ENCODE measurements at regions not wholly inside any gene's neighbourhood (a gene's known extent, or its start where the extent isn't known, plus 50 kb on each side); places are given as distances from the start of the nearest gene placed in this dataset.

DNA sequence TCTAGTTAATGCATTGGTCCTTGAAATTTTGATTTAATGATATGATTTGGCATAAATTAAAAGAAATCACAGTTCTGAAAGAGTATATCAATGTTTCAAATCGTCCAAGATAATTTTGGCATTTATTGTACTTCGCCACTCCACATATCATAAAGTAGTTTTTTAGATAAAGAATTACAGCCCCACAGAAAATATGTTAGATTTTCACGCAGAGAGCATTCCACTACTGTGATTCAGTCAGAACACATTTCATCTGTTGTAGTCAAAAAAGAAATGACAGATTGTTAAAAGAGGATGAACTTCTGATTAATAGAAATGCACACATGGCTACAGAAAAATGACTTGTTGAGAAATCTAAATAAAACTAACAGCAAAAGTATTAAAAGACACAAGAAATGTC, 1063.5 kb upstream of the LRRN3 start:
- intact Hi-C loops (cut with DNase I), result no loop called here
- DNase-seq, result no peak
- Histone ChIP-seq H3K27me3 (ENCODE audit: control insufficient read depth, insufficient read depth, low read length) (no peaks in the 10 kb centered on the region), H3K4me3 (ENCODE audit: low read length in 3 of 3) (no peak overlapping the region), H3K4me1 (ENCODE audit: control insufficient read depth in 2 of 3, insufficient read depth in 2 of 3, low read depth in 1 of 3, low read length in 3 of 3) (no peaks in the 10 kb centered on the region), H3K27ac (ENCODE audit: low read depth in 2 of 2, low read length in 2 of 2) (no peak overlapping the region), H3K36me3 (ENCODE audit: control insufficient read depth in 2 of 3, insufficient read depth in 3 of 3, low read length in 3 of 3) (no peaks in the 10 kb centered on the region), H3K9me3 (ENCODE audit: control insufficient read depth in 2 of 3, insufficient read depth in 1 of 3, low read length in 3 of 3) (no peaks in the 10 kb centered on the region), H3K9ac (ENCODE audit: low read length in 3 of 3) (no peak overlapping the region)
- TF ChIP-seq, protein P1, sequence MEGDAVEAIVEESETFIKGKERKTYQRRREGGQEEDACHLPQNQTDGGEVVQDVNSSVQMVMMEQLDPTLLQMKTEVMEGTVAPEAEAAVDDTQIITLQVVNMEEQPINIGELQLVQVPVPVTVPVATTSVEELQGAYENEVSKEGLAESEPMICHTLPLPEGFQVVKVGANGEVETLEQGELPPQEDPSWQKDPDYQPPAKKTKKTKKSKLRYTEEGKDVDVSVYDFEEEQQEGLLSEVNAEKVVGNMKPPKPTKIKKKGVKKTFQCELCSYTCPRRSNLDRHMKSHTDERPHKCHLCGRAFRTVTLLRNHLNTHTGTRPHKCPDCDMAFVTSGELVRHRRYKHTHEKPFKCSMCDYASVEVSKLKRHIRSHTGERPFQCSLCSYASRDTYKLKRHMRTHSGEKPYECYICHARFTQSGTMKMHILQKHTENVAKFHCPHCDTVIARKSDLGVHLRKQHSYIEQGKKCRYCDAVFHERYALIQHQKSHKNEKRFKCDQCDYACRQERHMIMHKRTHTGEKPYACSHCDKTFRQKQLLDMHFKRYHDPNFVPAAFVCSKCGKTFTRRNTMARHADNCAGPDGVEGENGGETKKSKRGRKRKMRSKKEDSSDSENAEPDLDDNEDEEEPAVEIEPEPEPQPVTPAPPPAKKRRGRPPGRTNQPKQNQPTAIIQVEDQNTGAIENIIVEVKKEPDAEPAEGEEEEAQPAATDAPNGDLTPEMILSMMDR (IDR thresholded peaks at IDR 0.05; ENCODE audit: borderline replicate concordance, extremely low read depth, insufficient read depth), result no peak
- FAIRE-seq, result no peak

DNA sequence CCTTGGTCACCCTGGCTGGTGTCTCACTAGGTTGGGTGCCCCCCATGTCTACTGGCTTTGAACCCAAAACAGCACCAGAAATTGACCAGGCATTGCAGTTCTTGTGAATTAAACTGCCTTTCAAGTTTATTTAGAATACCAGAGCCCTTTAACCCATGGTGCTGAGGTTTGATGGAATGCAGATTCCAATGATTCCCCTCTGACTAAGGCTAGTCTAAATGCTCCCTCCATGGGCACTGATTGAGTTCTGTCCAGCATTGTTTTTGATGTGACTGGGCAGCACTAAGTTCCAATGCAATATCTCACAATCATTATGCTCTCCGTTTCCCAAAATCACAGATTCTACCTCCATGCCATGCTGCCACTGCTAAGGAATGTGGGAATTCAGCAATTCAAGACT, 1047.4 kb upstream of the LRRN3 start:
- intact Hi-C loops (cut with DNase I), result no loop called here
- DNase-seq (no peak), FAIRE-seq (no peak)

GRCh38 chr7:110050785-110051184, 1040.1 kb upstream of the LRRN3 start:
- Histone ChIP-seq H3K4me3 (ENCODE audit: low read length in 3 of 3) (no peak overlapping the region), H3K9me3 (ENCODE audit: control insufficient read depth in 2 of 3, insufficient read depth in 1 of 3, low read length in 3 of 3) (no peaks in the 10 kb centered on the region), H3K27me3 (ENCODE audit: control insufficient read depth, insufficient read depth, low read length) (no peaks in the 10 kb centered on the region), H3K36me3 (ENCODE audit: control insufficient read depth in 2 of 3, insufficient read depth in 3 of 3, low read length in 3 of 3) (no peaks in the 10 kb centered on the region), H3K4me1 (ENCODE audit: control insufficient read depth in 2 of 3, insufficient read depth in 2 of 3, low read depth in 1 of 3, low read length in 3 of 3) (no peaks in the 10 kb centered on the region), H3K27ac (ENCODE audit: low read depth in 2 of 2, low read length in 2 of 2) (no peak overlapping the region), H3K9ac (ENCODE audit: low read length in 3 of 3) (no peak overlapping the region)
- intact Hi-C loops (cut with DNase I), result no loop called here
- FAIRE-seq (no peak), DNase-seq (no peak)
- TF ChIP-seq, protein P1 (IDR thresholded peaks at IDR 0.05; ENCODE audit: borderline replicate concordance, extremely low read depth, insufficient read depth), result no peak

More for the DNA sequence above, 1047.4 kb upstream of the LRRN3 start:
- TF ChIP-seq, protein P1 (IDR thresholded peaks at IDR 0.05; ENCODE audit: borderline replicate concordance, extremely low read depth, insufficient read depth), result no peak
- Histone ChIP-seq H3K4me1 (ENCODE audit: control insufficient read depth in 2 of 3, insufficient read depth in 2 of 3, low read depth in 1 of 3, low read length in 3 of 3) (no peaks in the 10 kb centered on the region), H3K9me3 (ENCODE audit: control insufficient read depth in 2 of 3, insufficient read depth in 1 of 3, low read length in 3 of 3) (no peaks in the 10 kb centered on the region), H3K27me3 (ENCODE audit: control insufficient read depth, insufficient read depth, low read length) (no peaks in the 10 kb centered on the region), H3K36me3 (ENCODE audit: control insufficient read depth in 2 of 3, insufficient read depth in 3 of 3, low read length in 3 of 3) (no peaks in the 10 kb centered on the region), H3K4me3 (ENCODE audit: low read length in 3 of 3) (no peak overlapping the region), H3K27ac (ENCODE audit: low read depth in 2 of 2, low read length in 2 of 2) (no peak overlapping the region), H3K9ac (ENCODE audit: low read length in 3 of 3) (no peak overlapping the region)

GRCh38 chr7:110051372-110051771, 1039.6 kb upstream of the LRRN3 start:
- Histone ChIP-seq H3K27me3 (ENCODE audit: control insufficient read depth, insufficient read depth, low read length) (no peaks in the 10 kb centered on the region), H3K9me3 (ENCODE audit: control insufficient read depth in 2 of 3, insufficient read depth in 1 of 3, low read length in 3 of 3) (no peaks in the 10 kb centered on the region), H3K9ac (ENCODE audit: low read length in 3 of 3) (no peak overlapping the region), H3K36me3 (ENCODE audit: control insufficient read depth in 2 of 3, insufficient read depth in 3 of 3, low read length in 3 of 3) (no peaks in the 10 kb centered on the region), H3K27ac (ENCODE audit: low read depth in 2 of 2, low read length in 2 of 2) (no peak overlapping the region), H3K4me1 (ENCODE audit: control insufficient read depth in 2 of 3, insufficient read depth in 2 of 3, low read depth in 1 of 3, low read length in 3 of 3) (no peaks in the 10 kb centered on the region), H3K4me3 (ENCODE audit: low read length in 3 of 3) (no peak overlapping the region)
- TF ChIP-seq, protein P1 (IDR thresholded peaks at IDR 0.05; ENCODE audit: borderline replicate concordance, extremely low read depth, insufficient read depth), result no peak
- DNase-seq (no peak), FAIRE-seq (no peak)
- intact Hi-C loops (cut with DNase I), result no loop called here
